ENCODE measurements at regions not wholly inside any gene's neighbourhood (a gene's known extent, or its start where the extent isn't known, plus 50 kb on each side); places are given as distances from the start of the nearest gene placed in this dataset.
"Not testable (repeated sequence)": the region's sequence is repeated elsewhere in the genome, so short reads cannot be mapped to it uniquely, and the experiment has no call there.

DNA sequence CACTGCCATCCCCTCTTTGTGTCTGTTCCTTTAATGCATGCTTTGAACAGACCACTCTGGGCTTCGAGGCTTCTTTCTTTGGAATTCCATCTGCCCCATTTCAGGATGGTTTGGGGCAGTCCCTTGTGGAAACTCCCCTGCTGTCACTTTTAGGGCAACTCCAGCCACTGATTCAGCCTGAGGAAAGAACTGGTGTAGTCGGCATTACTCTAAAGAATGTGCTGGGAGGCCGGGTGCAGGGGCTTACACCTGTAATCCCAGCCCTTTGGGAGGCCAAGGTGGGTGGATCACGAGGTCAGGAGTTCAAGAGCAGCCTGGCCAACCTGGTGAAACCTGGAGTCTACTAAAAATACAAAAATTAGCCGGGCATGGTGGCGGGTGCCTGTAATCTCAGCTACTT is 358.1 kb upstream of the NUPR2 start:
- Histone ChIP-seq H3K36me3 (no peaks in the 10 kb centered on the region), H3K4me3 (no peak overlapping the region), H3K27ac (no peak overlapping the region), H3K4me1 (ENCODE audit: insufficient read depth) (no peaks in the 10 kb centered on the region), H3K27me3 (no peaks in the 10 kb centered on the region), H3K9me3 (peaks cover 0 to 23% of the 10 kb centered on the region in 2 donors)
- DNase-seq, result no peak
- intact Hi-C loops (cut with DNase I), result no loop called here
- TF ChIP-seq, protein P1, sequence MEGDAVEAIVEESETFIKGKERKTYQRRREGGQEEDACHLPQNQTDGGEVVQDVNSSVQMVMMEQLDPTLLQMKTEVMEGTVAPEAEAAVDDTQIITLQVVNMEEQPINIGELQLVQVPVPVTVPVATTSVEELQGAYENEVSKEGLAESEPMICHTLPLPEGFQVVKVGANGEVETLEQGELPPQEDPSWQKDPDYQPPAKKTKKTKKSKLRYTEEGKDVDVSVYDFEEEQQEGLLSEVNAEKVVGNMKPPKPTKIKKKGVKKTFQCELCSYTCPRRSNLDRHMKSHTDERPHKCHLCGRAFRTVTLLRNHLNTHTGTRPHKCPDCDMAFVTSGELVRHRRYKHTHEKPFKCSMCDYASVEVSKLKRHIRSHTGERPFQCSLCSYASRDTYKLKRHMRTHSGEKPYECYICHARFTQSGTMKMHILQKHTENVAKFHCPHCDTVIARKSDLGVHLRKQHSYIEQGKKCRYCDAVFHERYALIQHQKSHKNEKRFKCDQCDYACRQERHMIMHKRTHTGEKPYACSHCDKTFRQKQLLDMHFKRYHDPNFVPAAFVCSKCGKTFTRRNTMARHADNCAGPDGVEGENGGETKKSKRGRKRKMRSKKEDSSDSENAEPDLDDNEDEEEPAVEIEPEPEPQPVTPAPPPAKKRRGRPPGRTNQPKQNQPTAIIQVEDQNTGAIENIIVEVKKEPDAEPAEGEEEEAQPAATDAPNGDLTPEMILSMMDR (IDR thresholded peaks at IDR 0.05), result no peak
- TF ChIP-seq POLR2A (IDR thresholded peaks at IDR 0.05) (no peak), EP300 (IDR thresholded peaks at IDR 0.05) (no peak)
- 44 to 53% (median 51%) methylated on average over 6 of the region's 6 CpGs for WGBS, 3 donors

DNA sequence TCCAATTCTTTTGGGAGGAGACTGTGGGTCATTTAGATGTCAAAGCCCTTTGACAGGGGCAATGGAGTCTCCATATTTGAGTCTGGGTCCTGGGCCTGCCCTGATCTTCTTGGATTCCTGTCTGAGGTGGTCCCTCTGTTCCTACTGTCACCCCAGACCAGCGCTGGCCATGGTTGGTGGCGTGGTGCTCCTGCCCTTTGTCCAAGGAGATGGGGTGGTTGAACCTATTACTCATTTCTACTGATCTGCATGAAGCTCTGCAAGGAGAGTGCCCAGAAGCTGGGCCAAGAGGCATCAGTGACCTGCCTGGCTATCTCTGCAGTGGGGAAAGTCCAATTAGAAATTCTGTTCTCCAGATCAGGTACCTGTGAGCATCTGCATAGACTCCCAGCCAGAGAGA is 355.6 kb upstream of the NUPR2 start:
- Histone ChIP-seq H3K27ac (no peak overlapping the region), H3K9me3 (peaks cover 0 to 27% of the 10 kb centered on the region in 2 donors), H3K27me3 (no peaks in the 10 kb centered on the region), H3K4me1 (ENCODE audit: insufficient read depth) (no peaks in the 10 kb centered on the region), H3K4me3 (no peak overlapping the region), H3K36me3 (no peaks in the 10 kb centered on the region)
- DNase-seq, result no peak
- no peak for TF ChIP-seq POLR2A (IDR thresholded peaks at IDR 0.05)
- TF ChIP-seq, protein P1 (IDR thresholded peaks at IDR 0.05), result no peak
- TF ChIP-seq EP300 (IDR thresholded peaks at IDR 0.05), result no peak
- intact Hi-C loops (cut with DNase I), result no loop called here
- WGBS, 3 donors, result 47 to 63% (median 59%) methylated on average over 2 of the region's 2 CpGs

- H3K9me3 ChIP-seq, result peaks cover 0 to 29% of the 10 kb centered on the region in 2 donors
- H3K4me3 ChIP-seq; H3K36me3 ChIP-seq; intact Hi-C loops (cut with DNase I); DNase-seq; H3K4me1 ChIP-seq (ENCODE audit: insufficient read depth); H3K27ac ChIP-seq; H3K27me3 ChIP-seq: not testable (repeated sequence)
- WGBS, 3 donors, result 11 to 12% (median 11%) methylated on average over 2 of the region's 2 CpGs
Measured at GRCh38 chr7:56466607-56467525, 350.6 kb upstream of the NUPR2 start.

GRCh38 chr7:56449762-56450161 is 333.5 kb upstream of the NUPR2 start:
- Histone ChIP-seq H3K27ac (no peak overlapping the region), H3K36me3 (no peaks in the 10 kb centered on the region), H3K27me3 (no peaks in the 10 kb centered on the region), H3K4me3 (no peak overlapping the region), H3K9me3 (peaks cover 0 to 2% of the 10 kb centered on the region in 2 donors), H3K4me1 (ENCODE audit: insufficient read depth) (no peaks in the 10 kb centered on the region)
- intact Hi-C loops (cut with DNase I), result no loop called here
- no peak for DNase-seq
- TF ChIP-seq EP300 (IDR thresholded peaks at IDR 0.05) (no peak), POLR2A (IDR thresholded peaks at IDR 0.05) (no peak)
- TF ChIP-seq, protein P1 (IDR thresholded peaks at IDR 0.05), result no peak
